GM12874 (cell line): ENCODE measurements at regions not wholly inside any gene's neighbourhood (a gene's known extent, or its start where the extent isn't known, plus 50 kb on each side); places are given as distances from the start of the nearest gene placed in this dataset.

Source experiments
- TF ChIP-seq, protein P1 (sequence below): IDR thresholded peaks from 2 replicates; pipeline ENCODE4 v1.5.1; 2011; ENCODE audit warnings: low read depth, mild to moderate bottlenecking, control low read depth, low read length, moderate library complexity; ENCODE audit not compliant: insufficient read depth

- TF ChIP-seq, protein P1, sequence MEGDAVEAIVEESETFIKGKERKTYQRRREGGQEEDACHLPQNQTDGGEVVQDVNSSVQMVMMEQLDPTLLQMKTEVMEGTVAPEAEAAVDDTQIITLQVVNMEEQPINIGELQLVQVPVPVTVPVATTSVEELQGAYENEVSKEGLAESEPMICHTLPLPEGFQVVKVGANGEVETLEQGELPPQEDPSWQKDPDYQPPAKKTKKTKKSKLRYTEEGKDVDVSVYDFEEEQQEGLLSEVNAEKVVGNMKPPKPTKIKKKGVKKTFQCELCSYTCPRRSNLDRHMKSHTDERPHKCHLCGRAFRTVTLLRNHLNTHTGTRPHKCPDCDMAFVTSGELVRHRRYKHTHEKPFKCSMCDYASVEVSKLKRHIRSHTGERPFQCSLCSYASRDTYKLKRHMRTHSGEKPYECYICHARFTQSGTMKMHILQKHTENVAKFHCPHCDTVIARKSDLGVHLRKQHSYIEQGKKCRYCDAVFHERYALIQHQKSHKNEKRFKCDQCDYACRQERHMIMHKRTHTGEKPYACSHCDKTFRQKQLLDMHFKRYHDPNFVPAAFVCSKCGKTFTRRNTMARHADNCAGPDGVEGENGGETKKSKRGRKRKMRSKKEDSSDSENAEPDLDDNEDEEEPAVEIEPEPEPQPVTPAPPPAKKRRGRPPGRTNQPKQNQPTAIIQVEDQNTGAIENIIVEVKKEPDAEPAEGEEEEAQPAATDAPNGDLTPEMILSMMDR, result no peak
Measured at GRCh38 chr14:89033756-89034155, 209.3 kb downstream of the TTC8 start.

- TF ChIP-seq, protein P1, result no peak
Measured at GRCh38 chr14:89036371-89036770, 211.9 kb downstream of the TTC8 start.

- TF ChIP-seq, protein P1, result no peak
Measured at GRCh38 chr14:89037065-89037464, 212.6 kb downstream of the TTC8 start.

- TF ChIP-seq, protein P1, result no peak
Measured at GRCh38 chr14:89040080-89040459, 215.6 kb downstream of the TTC8 start.

GRCh38 chr14:89040460-89041256, 216.2 kb downstream of the TTC8 start:
- TF ChIP-seq, protein P1, result peak; percentile 91

GRCh38 chr14:89041257-89041582, 216.8 kb downstream of the TTC8 start:
- TF ChIP-seq, protein P1, result no peak

DNA sequence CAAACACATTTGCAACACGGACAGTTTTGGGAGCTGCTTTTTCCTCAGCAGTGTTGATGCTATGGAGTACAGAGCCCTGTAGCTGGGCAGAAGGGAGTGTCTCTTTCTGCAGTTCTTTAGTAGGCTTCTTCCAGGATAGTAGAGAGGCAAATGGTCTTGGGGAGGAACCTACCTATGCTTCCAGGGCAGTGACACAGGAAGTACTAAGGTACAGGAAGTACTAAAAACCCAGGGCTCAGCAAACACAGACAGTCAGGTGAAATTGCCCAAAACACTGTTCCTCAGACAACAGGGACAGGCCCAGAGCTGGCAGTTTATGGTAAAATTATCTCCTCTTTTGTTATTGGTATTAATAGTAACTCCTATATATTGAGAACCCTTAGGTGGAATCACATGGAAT, 217.6 kb downstream of the TTC8 start:
- TF ChIP-seq, protein P1, result no peak
